Peyer's patch (tissue), 4 donors: ENCODE measurements at regions not wholly inside any gene's neighbourhood (a gene's known extent, or its start where the extent isn't known, plus 50 kb on each side); places are given as distances from the start of the nearest gene placed in this dataset.

Experiments used
- POLR2A ChIP-seq, 2 donors: fragments of 450-650 bp; IDR thresholded peaks; one replicate each; pipeline ENCODE4 v1.5.1; 2017; ENCODE audit warnings: antibody characterized with exemption in 2 of 2, mild to moderate bottlenecking in 2 of 2, moderate library complexity in 2 of 2
- TF ChIP-seq, protein P1 (sequence below), 6 experiments: fragments of 450-650 bp in 4 of 6; fragments of 200-600 bp in 2 of 6; sonication (generic) in 1 of 6; IDR thresholded peaks; one replicate each; pipeline ENCODE4 v1.5.1; 2017 to 2019; ENCODE audit warnings: antibody characterized with exemption in 6 of 6, mild to moderate bottlenecking in 3 of 6, moderate library complexity in 1 of 6

DNA sequence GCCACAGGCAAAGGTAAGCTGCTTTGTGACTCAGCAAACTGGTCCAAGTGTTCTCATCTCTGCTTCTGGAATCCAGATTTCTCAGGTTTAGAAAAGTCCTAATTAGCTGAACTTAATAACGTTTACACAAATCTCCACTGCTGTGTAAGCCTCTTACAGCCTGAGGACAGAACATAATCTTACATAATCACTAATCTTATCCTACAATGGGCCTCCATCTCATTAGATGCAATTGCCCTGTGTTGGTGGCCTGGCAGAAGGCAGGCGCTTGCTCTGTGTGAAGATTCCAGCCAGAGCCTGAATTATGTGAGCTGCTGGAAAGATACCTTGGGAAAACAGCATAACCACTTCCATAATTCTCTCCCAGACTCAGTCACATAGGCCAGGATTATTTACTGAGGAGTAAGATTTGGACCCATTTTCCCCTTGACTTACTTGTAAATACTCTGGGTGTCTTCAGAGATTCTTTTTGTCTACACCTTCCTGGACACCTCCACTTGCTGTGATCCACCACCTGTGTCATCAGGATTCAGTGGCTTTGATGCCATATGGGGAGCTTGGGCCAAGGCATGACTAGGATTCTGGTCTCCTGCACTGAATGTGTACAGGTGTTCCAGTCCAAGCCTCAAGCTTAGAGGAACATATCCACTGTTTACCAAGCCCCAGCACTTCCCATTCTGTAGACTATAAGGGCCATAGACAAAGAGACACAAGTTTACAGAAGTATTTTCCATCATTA is 104.4 kb downstream of the C6orf118 start:
- TF ChIP-seq, protein P1, sequence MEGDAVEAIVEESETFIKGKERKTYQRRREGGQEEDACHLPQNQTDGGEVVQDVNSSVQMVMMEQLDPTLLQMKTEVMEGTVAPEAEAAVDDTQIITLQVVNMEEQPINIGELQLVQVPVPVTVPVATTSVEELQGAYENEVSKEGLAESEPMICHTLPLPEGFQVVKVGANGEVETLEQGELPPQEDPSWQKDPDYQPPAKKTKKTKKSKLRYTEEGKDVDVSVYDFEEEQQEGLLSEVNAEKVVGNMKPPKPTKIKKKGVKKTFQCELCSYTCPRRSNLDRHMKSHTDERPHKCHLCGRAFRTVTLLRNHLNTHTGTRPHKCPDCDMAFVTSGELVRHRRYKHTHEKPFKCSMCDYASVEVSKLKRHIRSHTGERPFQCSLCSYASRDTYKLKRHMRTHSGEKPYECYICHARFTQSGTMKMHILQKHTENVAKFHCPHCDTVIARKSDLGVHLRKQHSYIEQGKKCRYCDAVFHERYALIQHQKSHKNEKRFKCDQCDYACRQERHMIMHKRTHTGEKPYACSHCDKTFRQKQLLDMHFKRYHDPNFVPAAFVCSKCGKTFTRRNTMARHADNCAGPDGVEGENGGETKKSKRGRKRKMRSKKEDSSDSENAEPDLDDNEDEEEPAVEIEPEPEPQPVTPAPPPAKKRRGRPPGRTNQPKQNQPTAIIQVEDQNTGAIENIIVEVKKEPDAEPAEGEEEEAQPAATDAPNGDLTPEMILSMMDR (IDR thresholded peaks at IDR 0.05): no peak
- no peak for TF ChIP-seq POLR2A (IDR thresholded peaks at IDR 0.05)
